GM12864 (cell line): ENCODE measurements at regions not wholly inside any gene's neighbourhood (a gene's known extent, or its start where the extent isn't known, plus 50 kb on each side); places are given as distances from the start of the nearest gene placed in this dataset.

Source experiments
- DNase-seq: peaks from one replicate; pipeline ENCODE4 v3.0.0-alpha.2; 2011; ENCODE audit warnings: low read depth
- H3K4me3 ChIP-seq: 2 replicates; pipeline ENCODE4 v1.5.1; 2011; ENCODE audit warnings: mild to moderate bottlenecking, low read depth, low read length, control low read depth
- TF ChIP-seq, protein P1 (sequence below): IDR thresholded peaks from 2 replicates; pipeline ENCODE4 v1.5.1; 2011; ENCODE audit warnings: low read depth, mild to moderate bottlenecking, moderate library complexity, low read length, control low read depth, inconsistent platforms; ENCODE audit errors: missing control alignments

DNA sequence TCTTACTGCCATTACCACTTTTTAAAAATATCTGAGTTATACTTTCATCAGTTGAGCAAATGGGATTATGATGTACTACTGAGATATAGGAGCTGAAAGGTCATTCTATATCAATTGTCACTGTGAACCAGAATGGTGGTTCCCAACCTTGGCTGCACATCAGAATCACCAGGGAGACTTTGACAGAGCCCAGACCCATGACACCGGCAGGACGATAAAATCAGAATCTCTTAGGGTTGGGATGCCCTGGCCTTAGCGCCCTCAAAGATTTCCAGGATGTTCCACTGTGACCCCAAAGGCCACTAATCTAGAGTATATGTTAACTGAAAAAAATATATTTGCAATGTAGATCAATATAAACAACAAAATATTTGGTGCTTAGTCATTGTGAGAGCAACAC is 355.1 kb downstream of the LIG4 start:
- H3K4me3 ChIP-seq: no peak overlapping the region
- no peak for DNase-seq
- TF ChIP-seq, protein P1, sequence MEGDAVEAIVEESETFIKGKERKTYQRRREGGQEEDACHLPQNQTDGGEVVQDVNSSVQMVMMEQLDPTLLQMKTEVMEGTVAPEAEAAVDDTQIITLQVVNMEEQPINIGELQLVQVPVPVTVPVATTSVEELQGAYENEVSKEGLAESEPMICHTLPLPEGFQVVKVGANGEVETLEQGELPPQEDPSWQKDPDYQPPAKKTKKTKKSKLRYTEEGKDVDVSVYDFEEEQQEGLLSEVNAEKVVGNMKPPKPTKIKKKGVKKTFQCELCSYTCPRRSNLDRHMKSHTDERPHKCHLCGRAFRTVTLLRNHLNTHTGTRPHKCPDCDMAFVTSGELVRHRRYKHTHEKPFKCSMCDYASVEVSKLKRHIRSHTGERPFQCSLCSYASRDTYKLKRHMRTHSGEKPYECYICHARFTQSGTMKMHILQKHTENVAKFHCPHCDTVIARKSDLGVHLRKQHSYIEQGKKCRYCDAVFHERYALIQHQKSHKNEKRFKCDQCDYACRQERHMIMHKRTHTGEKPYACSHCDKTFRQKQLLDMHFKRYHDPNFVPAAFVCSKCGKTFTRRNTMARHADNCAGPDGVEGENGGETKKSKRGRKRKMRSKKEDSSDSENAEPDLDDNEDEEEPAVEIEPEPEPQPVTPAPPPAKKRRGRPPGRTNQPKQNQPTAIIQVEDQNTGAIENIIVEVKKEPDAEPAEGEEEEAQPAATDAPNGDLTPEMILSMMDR: no peak

DNA sequence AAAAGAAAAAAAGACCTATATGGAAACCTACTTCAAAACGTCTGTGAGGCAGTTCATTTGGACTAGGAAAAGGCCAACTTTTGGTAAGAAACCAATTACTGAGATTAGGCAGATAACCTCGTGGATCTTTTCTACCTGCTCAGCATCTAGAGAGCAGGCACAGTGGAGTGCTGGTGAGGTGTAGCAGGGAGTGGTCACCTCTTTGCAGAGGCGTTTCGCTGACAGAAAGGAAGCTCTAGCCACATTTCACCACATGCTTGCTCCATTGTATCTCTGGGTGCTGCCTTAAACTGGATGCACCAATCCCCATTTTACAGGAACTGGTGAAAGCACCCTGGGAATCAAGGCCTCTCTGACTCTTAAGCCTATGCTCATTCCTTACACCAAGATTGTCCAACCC is 360.5 kb downstream of the LIG4 start:
- DNase-seq: no peak
- TF ChIP-seq, protein P1: no peak
- H3K4me3 ChIP-seq: no peak overlapping the region

DNA sequence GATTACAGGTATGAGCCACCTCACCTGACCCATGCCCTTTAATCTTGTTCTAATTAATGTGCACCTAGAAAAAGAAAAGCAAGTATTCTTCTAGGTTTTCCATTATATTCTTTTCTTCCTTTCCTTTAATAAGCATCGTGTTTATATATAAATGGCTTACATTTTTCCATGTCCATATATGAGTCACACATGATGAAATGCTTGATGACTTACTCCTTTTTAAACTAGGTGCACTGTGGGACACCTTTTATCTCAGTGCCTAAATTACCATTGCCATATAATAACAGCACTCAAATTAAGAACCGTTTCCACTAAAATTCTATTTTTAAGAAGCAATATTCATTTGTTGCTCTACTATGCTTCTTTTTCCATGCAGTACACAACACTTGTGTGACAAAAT is 363.3 kb downstream of the LIG4 start:
- TF ChIP-seq, protein P1: no peak
- DNase-seq: no peak
- no peak overlapping the region for H3K4me3 ChIP-seq

DNA sequence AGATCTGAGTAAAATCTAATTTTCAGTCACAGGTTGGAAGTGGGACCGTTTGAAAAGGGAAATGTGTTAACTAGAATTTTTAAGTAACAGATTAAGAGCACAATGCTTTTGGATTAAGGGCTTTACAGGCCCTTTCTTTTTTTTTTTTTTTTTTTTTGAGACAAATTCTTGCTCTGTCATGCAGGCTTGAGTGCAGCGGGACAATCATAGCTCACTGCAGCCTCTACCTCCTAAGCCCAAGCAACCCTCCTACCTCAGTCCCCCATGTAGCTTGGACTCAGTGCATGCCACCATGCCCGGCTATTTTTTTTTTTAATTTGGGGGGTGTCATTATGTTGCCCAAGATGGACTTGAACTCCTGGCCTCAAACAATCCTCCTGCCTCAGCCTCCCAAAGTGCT is 363.7 kb downstream of the LIG4 start:
- TF ChIP-seq, protein P1: no peak
- H3K4me3 ChIP-seq: no peak overlapping the region
- DNase-seq: no peak

DNA sequence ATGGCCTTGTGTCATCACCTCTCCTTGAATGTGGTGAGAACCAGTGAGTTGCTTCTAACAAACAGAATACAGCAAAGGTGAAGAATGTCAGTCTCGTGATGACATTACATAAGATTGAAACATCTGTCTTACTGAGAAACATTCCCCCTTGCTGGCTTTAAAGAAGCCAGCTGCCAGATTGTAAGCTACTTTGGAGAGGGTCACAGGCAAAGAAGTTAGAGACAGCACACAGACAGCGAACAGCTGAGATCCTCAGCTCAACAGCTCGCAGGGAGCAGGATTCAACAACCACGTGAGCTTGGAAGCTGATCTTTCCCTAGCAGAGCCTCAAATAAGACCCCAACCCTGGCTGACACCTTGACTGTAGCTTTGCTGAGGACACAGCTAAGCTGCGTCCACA is 367.9 kb downstream of the LIG4 start:
- TF ChIP-seq, protein P1: no peak
- DNase-seq: no peak
- no peak overlapping the region for H3K4me3 ChIP-seq

DNA sequence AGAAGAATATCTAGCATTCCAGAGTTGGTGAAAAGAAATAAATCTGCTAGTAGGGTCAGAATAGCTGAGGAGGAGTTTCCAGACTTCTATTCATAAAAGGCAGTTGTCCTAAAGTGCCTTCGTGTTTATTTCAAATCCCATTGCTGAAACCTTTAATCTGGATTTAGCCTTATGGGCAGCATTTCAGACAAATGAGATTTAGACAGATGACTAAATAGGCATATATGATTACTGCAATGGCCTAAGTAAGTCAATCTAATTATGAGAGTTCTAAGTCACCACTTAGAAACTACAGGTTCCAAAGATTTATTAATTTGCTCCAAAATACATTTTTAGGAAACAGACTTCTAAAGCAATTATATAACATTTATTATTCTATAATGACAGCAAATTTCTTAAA is 368.7 kb downstream of the LIG4 start:
- TF ChIP-seq, protein P1: no peak
- no peak overlapping the region for H3K4me3 ChIP-seq
- DNase-seq: no peak

DNA sequence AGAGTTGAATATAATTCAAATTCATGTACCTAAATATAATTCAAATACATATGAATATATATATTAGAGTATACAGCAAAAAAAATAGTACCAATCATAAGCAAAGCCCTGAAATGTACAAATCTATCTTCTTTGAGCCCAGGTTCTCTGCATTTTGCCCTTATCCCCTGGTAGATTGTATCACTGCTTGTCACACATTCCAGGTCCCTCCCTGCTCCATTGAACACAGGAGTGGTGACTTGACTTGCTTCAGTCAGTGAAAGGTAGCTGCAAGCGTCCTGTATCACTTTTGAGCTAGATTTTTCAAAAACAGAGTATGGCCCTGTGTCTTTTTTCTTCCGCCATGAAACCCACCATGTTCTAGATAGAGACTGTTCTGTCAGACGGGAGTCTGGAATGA is 369.4 kb downstream of the LIG4 start:
- TF ChIP-seq, protein P1: no peak
- H3K4me3 ChIP-seq: no peak overlapping the region
- DNase-seq: no peak
